Stimulated activated CD4-positive, alpha-beta T cell treated with anti-CD3 and anti-CD28 coated beads, Interleukin-12 subunit alpha, Interleukin-12 subunit beta, amount 100 ng/mL, for 48 hours (primary cell): ENCODE measurements at regions not wholly inside any gene's neighbourhood (a gene's known extent, or its start where the extent isn't known, plus 50 kb on each side); places are given as distances from the start of the nearest gene placed in this dataset.
"Not testable (repeated sequence)": the region's sequence is repeated elsewhere in the genome, so short reads cannot be mapped to it uniquely, and the experiment has no call there.

Experiments
- DNase-seq, 3 donors: peaks; one replicate each; pipeline ENCODE4 v3.0.0-alpha.2; 2020; ENCODE audit warnings: low read depth in 2 of 3, low spot score in 1 of 3

DNA sequence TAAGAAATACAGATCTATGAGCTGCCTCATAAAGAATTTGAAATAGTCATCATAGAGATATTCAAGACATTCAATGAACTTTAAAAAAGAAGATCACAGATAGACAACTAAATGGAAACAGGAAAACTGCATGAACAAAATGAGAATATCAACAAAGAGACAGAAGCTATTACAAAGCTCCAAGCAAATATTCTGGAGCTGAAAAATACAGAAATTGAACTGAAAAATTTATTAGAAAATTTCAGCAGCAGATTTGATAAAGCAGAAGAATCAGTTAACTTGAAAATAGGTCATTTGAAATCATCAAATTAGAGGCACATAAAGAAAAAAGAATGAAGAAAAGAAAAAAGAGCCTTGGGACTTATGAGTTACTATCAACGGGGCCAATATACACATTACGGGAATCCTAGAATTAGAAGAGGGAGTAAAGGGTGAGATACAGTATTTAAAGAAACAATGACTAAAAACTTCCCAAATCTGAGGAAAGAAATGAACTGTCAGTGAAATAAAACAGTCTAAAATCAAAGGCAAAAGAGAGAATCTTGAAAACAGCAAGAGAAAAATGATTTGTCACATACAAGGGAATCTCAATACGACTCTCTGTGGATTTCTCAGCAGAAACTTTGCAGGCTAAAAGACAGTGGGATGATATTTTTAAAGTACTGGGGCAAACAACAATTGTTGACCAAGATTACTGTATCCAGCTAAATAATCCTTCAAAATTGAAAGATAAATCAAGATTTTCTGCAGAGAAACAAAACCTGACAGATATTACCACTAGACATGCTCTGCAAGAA lies 641.6 kb downstream of the ANKRD50 start:
- DNase-seq = no peak

DNA sequence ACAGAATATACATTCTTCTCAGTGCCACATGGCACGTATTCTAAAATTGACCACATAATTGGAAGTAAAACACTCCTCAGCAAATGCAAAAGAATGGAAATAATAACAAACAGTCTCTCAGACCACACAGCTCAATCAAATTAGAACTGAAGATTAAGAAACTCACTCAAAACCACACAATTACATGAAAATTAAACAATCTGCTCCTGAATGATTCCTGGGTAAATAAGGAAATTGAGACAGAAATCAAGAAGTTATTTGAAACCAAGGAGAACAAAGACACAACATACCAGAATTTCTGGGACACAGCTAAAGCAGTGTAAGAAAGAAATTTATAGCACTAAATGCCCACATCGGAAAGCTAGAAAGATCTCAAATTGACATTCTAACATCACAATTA lies 637.3 kb downstream of the ANKRD50 start:
- DNase-seq = not testable (repeated sequence)

DNA sequence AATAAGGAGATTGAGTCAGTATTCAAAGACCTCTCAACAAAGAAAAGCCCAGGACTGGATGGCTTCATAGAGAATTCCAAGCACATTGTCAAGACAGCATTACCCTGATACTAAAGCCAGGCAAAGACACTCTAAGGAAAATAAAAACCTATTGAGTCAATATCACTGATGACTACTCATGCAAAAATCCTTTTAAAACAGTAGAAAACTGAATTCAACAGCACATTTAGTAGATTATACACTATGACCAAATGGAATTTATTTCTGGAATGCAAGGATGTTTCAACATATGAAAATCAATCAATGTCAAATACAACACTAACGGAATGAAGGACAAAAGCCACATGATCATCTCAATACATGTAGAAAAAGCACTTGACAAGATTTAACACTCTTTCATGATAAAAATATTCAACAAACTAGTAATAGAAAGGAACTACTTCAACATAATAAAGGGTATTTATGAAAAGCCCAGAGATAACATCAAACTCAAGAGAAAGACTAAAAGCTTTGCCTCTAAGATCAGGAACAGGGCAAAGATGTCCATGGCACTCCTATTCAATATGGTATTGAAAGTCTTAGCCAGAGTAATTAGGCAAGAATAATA lies 633.3 kb downstream of the ANKRD50 start:
- DNase-seq = no peak

- DNase-seq = no peak
Measured at GRCh38 chr4:124083711-124084110, 628.8 kb downstream of the ANKRD50 start.

- no peak for DNase-seq
Measured at GRCh38 chr4:124085561-124086180, 626.9 kb downstream of the ANKRD50 start.

DNA sequence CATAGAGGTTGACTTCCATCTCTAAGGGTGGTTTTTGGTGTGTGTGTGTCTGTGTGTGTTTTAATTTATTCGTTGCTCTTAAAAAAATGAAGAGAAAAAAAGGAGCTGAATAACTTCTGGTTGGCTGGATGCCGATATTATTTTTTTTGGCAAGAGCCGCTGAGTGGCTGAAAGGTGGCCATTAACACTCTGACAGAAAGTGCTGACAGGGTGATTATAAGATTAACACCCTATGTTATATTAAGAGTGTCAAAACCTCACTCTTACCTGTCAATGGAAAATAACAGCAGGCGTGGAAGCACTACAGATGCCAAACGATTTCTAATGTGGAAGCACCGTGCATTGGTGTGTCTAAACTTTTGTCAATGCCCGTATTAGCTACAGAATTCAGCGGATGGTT lies 622.5 kb downstream of the ANKRD50 start:
- DNase-seq = no peak

- no peak for DNase-seq
Measured at GRCh38 chr4:124092101-124092500, 620.4 kb downstream of the ANKRD50 start.

DNA sequence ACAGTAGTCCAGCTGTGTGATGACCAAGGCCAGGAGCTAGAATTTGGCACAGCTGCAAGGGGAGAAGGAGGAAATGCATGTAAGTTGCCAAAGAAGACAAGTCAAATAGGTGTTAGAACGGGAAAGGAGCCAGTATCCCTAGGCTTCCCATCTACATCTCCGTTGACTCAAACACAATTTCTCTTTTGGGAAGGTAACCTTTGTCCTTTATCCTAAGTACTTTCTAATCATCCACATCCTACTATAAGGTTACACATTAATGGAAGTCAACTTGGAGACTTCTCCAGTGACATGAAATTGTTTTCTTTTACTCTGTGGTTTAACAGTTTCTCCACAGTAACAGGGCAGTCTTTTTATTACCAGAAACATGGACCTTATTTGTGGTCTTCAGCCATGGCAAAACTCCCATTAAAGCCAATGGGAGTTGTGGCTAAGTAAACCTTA lies 620.0 kb downstream of the ANKRD50 start:
- DNase-seq = no peak

- DNase-seq = no peak
Measured at GRCh38 chr4:124095621-124096020, 616.9 kb downstream of the ANKRD50 start.

GRCh38 chr4:124096290-124096689 lies 616.2 kb downstream of the ANKRD50 start:
- no peak for DNase-seq

DNA sequence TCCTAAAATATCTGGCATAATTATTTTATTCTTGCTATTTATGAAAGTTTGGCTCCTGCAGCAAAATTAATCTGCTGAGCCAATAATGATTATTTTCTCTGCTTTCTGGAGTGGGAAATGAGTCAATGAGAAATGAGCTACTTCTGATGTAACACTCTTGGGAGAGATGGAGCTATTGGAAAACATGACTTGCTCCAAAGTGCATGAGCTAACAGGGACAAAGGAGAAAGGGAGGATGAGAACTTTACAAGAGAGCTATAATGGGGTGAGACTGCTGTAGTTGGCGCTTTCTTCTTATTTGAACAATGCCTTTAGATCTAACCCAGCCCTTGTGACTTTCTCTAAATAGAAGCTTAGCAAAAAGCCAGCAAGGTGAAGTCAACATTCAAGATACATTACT lies 615.1 kb downstream of the ANKRD50 start:
- DNase-seq = no peak

DNA sequence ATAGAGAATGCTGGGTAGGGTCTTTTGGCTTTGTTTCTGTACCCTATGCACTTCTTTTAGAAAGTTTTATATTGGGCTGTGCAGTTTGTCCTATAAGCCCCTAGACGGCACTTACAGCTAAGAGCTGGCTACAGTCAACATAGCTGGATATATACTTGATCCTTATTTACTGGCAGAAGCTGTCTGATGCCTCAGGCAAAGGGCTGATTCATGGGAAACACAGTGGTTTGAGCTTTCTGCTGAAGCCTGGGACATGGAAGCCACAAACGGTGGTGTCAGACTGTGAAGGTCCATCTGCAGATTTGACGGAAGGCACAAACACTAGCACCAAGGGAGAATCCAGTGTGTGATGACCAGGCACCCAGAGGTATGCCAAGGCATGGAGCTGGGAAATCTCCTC lies 608.4 kb downstream of the ANKRD50 start:
- DNase-seq = no peak

GRCh38 chr4:124104628-124105027 lies 607.9 kb downstream of the ANKRD50 start:
- no peak for DNase-seq

GRCh38 chr4:124105212-124105611 lies 607.3 kb downstream of the ANKRD50 start:
- no peak for DNase-seq

DNA sequence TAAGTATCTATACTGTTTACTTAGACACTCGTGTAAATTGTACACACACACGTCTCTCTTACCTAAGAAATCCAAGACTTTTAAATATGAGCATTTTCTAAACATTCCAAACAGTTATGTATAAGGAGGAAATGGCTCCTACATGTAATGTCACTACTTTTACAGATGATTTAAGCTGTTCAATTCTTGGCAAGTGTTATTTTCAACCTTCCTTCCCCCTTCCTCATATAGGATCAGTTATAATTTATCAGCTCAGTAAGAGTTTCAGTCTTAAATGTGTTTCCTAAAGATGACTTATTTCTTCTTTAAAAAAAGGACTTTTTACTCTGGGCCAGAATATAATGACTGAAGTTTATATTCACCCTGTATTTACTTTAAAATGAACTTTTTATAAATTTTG lies 601.1 kb downstream of the ANKRD50 start:
- no peak for DNase-seq

- no peak for DNase-seq
Measured at GRCh38 chr4:124111922-124112321, 600.6 kb downstream of the ANKRD50 start.

- no peak for DNase-seq
Measured at GRCh38 chr4:124118061-124118460, 594.5 kb downstream of the ANKRD50 start.

GRCh38 chr4:124121461-124121971 lies 591.0 kb downstream of the ANKRD50 start:
- DNase-seq = no peak

GRCh38 chr4:124123181-124123580 lies 589.4 kb downstream of the ANKRD50 start:
- DNase-seq = no peak

- DNase-seq = no peak
Measured at GRCh38 chr4:124123721-124124120, 588.8 kb downstream of the ANKRD50 start.

GRCh38 chr4:124131324-124131723 lies 581.2 kb downstream of the ANKRD50 start:
- not testable (repeated sequence) for DNase-seq

DNA sequence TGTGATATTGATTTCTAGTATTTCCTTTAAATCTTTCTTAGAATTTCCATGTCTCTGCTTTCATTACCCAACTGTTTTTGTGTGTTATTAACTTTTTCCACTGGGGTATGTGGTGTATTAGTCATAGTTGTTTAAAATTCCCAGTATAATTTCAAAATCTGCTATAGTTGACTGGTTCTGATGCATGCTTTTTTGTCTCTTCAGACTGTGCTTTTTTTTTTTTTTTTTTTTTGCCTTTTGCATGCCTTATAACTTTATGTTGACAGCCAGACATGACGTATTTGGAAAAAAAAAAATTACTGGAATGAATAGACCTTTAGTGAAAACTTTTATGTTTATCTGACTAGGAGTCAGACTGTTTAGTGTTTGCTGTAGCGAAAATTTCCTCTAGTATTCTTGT lies 580.4 kb downstream of the ANKRD50 start:
- no peak for DNase-seq
